Sigmoid colon (tissue), 6 donors: ENCODE measurements at regions not wholly inside any gene's neighbourhood (a gene's known extent, or its start where the extent isn't known, plus 50 kb on each side); places are given as distances from the start of the nearest gene placed in this dataset.
"Not testable (repeated sequence)": the region's sequence is repeated elsewhere in the genome, so short reads cannot be mapped to it uniquely, and the experiment has no call there.

Experiments
- DNase-seq: peaks from one replicate; pipeline ENCODE4 v3.0.0-alpha.2; 2019
- H3K27ac ChIP-seq, 4 donors: fragments of 200-600 bp; sonication (generic); one replicate each; pipeline ENCODE4 v1.5.1; 2016 to 2019; ENCODE audit warnings: mild to moderate bottlenecking in 1 of 4
- H3K27me3 ChIP-seq, 3 donors: fragments of 200-600 bp; sonication (generic); one replicate each; pipeline ENCODE4 v1.5.1; 2019; ENCODE audit warnings: mild to moderate bottlenecking in 1 of 3
- H3K36me3 ChIP-seq, 4 donors: fragments of 200-600 bp; sonication (generic); one replicate each; pipeline ENCODE4 v1.5.1; 2016 to 2019
- H3K4me1 ChIP-seq, 4 donors: fragments of 200-600 bp; sonication (generic); one replicate each; pipeline ENCODE4 v1.5.1; 2017 to 2019
- H3K4me3 ChIP-seq, 4 donors: fragments of 200-600 bp; sonication (generic); one replicate each; pipeline ENCODE4 v1.5.1; 2017 to 2019; ENCODE audit warnings: mild to moderate bottlenecking in 2 of 4, moderate library complexity in 1 of 4
- H3K9me3 ChIP-seq, 4 donors: fragments of 200-600 bp in 3 of 4; sonication (generic) in 3 of 4; one replicate each; pipeline versions ENCODE4 v1.5.1 to v1.6.1; 2013 to 2019
- CTCF ChIP-seq, 4 experiments: fragments of 450-650 bp in 3 of 4; fragments of 200-600 bp in 1 of 4; IDR thresholded peaks; one replicate each; pipeline ENCODE4 v1.5.1; 2016 to 2019; ENCODE audit warnings: antibody characterized with exemption in 4 of 4, mild to moderate bottlenecking in 3 of 4, moderate library complexity in 2 of 4
- EP300 ChIP-seq, 4 donors: sonication (generic); formaldehyde crosslinking; IDR thresholded peaks; one replicate each; pipeline ENCODE4 v1.6.1; 2017; ENCODE audit warnings: antibody characterized with exemption in 4 of 4
- POLR2A ChIP-seq, 2 donors: fragments of 450-650 bp; IDR thresholded peaks; one replicate each; pipeline ENCODE4 v1.6.1; 2016; ENCODE audit warnings: antibody characterized with exemption in 2 of 2, mild to moderate bottlenecking in 2 of 2, moderate library complexity in 2 of 2
- POLR2AphosphoS5 ChIP-seq, 4 donors: sonication (generic); formaldehyde crosslinking; IDR thresholded peaks; one replicate each; pipeline ENCODE4 v1.6.1; 2017; ENCODE audit warnings: antibody characterized with exemption in 4 of 4
- WGBS, 2 donors: extraction: QIAGEN DNeasy Blood & Tissue Kit; methylation state at CpG; one replicate each; pipeline ENCODE4 v1.1.7; 2013; 5-methylcytosine and 5-hydroxymethylcytosine counted together
- intact Hi-C: fragments of 100-400 bp; cut with DNase I; formaldehyde crosslinking; loops from one replicate; pipeline ENCODE4 v1.15.1; 2023
- donor health status: healthy with polysubstance abuse.
- donor health status: healthy.

GRCh38 chr5:174645677-174646076 is 78.7 kb upstream of the MSX2 start:
- Histone ChIP-seq H3K27me3 (no peaks in the 10 kb centered on the region), H3K4me3 (no peak overlapping the region), H3K36me3 (no peaks in the 10 kb centered on the region), H3K9me3 (peaks cover 0 to 5% (median 0%) of the 10 kb centered on the region in 4 donors), H3K27ac (no peak overlapping the region), H3K4me1 (no peaks in the 10 kb centered on the region)
- intact Hi-C loops: no loop called here
- DNase-seq: peak; percentile 13
- 85 to 89% methylated on average over 4 of the region's 4 CpGs for WGBS, 2 donors
- TF ChIP-seq POLR2A (IDR thresholded peaks at IDR 0.05) (no peak), POLR2AphosphoS5 (IDR thresholded peaks at IDR 0.05) (no peak), EP300 (IDR thresholded peaks at IDR 0.05) (no peak), CTCF (IDR thresholded peaks at IDR 0.05) (no peak)

DNA sequence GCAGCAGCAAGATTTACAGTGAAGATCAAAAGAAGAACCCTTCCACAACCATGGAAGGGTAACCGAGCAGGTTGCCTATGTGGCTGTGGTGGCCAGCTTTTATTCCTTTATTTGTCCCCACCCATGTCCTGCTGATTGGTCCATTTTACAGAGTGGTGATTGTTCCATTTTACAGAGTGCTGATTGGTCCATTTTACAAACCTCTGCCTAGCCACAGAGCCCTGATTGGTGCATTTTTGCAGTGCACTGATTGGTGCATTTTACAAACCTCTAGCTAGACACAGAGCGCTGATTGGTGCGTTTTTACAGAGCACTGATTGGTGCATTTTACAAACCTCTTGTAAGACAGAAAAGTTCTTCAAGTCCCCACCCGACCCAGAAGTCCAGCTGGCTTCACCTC is 75.8 kb upstream of the MSX2 start:
- H3K4me3 ChIP-seq, DNase-seq, H3K27me3 ChIP-seq, H3K27ac ChIP-seq, H3K9me3 ChIP-seq, intact Hi-C loops, H3K4me1 ChIP-seq, H3K36me3 ChIP-seq: not testable (repeated sequence)
- 78 to 87% methylated on average over 4 of the region's 4 CpGs for WGBS, 2 donors

DNA sequence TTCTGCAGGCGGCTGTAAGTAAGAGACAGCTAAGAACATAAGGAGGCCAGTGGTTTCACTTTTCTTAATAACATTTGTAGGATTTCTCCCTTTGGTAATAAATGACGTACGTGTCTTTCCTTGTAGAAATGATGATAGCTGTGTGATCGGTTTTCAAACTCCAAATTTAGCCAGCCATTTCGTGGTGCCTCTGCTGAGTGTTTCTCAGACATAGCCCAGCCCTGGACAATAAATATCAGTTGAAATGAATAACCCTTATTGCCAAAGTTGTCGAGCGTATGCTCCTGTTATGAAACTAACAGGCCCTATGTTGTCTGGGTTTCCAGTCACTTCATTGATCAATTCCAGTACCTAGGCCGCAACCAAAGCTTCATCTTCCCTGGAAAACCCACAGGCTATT is 75.0 kb upstream of the MSX2 start:
- Histone ChIP-seq H3K27me3 (no peaks in the 10 kb centered on the region), H3K4me1 (no peaks in the 10 kb centered on the region), H3K36me3 (no peaks in the 10 kb centered on the region), H3K9me3 (peaks cover 0 to 5% (median 0%) of the 10 kb centered on the region in 4 donors), H3K4me3 (no peak overlapping the region), H3K27ac (no peak overlapping the region)
- intact Hi-C loops: no loop called here
- DNase-seq: no peak
- WGBS, 2 donors: 79 to 84% methylated on average over 8 of the region's 8 CpGs
- TF ChIP-seq CTCF (IDR thresholded peaks at IDR 0.05) (no peak), EP300 (IDR thresholded peaks at IDR 0.05) (no peak), POLR2A (IDR thresholded peaks at IDR 0.05) (no peak), POLR2AphosphoS5 (IDR thresholded peaks at IDR 0.05) (no peak)

- WGBS, 2 donors: 75 to 77% methylated on average over 3 of the region's 3 CpGs
- Histone ChIP-seq H3K36me3 (no peaks in the 10 kb centered on the region), H3K27me3 (no peaks in the 10 kb centered on the region), H3K27ac (no peak overlapping the region), H3K9me3 (no peaks in the 10 kb centered on the region), H3K4me1 (no peaks in the 10 kb centered on the region), H3K4me3 (no peak overlapping the region)
- intact Hi-C loops: no loop called here
- TF ChIP-seq POLR2A (IDR thresholded peaks at IDR 0.05) (no peak), POLR2AphosphoS5 (IDR thresholded peaks at IDR 0.05) (no peak), CTCF (IDR thresholded peaks at IDR 0.05) (no peak), EP300 (IDR thresholded peaks at IDR 0.05) (no peak)
- DNase-seq: no peak
Measured at GRCh38 chr5:174654442-174654841, 69.9 kb upstream of the MSX2 start.

GRCh38 chr5:174655351-174655750 is 69.0 kb upstream of the MSX2 start:
- no peak overlapping the region for H3K27ac ChIP-seq
- no peaks in the 10 kb centered on the region for H3K36me3 ChIP-seq
- DNase-seq: no peak
- no peak overlapping the region for H3K4me3 ChIP-seq
- WGBS, 2 donors: 65 to 73% methylated on average over 4 of the region's 4 CpGs
- no peak for TF ChIP-seq POLR2AphosphoS5 (IDR thresholded peaks at IDR 0.05)
- TF ChIP-seq CTCF (IDR thresholded peaks at IDR 0.05): no peak
- no peak for TF ChIP-seq POLR2A (IDR thresholded peaks at IDR 0.05)
- TF ChIP-seq EP300 (IDR thresholded peaks at IDR 0.05): no peak
- no peaks in the 10 kb centered on the region for H3K4me1 ChIP-seq
- no peaks in the 10 kb centered on the region for H3K9me3 ChIP-seq
- no peaks in the 10 kb centered on the region for H3K27me3 ChIP-seq
- intact Hi-C loops: no loop called here
